Esophagus squamous epithelium (tissue), 4 donors: ENCODE measurements at regions not wholly inside any gene's neighbourhood (a gene's known extent, or its start where the extent isn't known, plus 50 kb on each side); places are given as distances from the start of the nearest gene placed in this dataset.

Experiments
- CTCF ChIP-seq, 6 experiments: fragments of 450-650 bp in 4 of 6; fragments of 200-600 bp in 2 of 6; sonication (generic) in 2 of 6; IDR thresholded peaks; one replicate each; pipeline ENCODE4 v1.5.1; 2016 to 2019; ENCODE audit warnings: antibody characterized with exemption in 6 of 6, mild to moderate bottlenecking in 4 of 6, moderate library complexity in 4 of 6
- POLR2A ChIP-seq, 4 donors: fragments of 450-650 bp; IDR thresholded peaks; one replicate each; pipeline ENCODE4 v1.6.1; 2017; ENCODE audit warnings: antibody characterized with exemption in 4 of 4, mild to moderate bottlenecking in 4 of 4, moderate library complexity in 3 of 4

- TF ChIP-seq CTCF (IDR thresholded peaks at IDR 0.05) (peak in 4 of 6 experiments; percentile 50 to 63 (median 56)), POLR2A (IDR thresholded peaks at IDR 0.05) (no peak)
Measured at GRCh38 chr3:70531063-70531657, 218.7 kb upstream of the MDFIC2 start.
